ENCODE measurements at regions not wholly inside any gene's neighbourhood (a gene's known extent, or its start where the extent isn't known, plus 50 kb on each side); places are given as distances from the start of the nearest gene placed in this dataset.

GRCh38 chr9:107547772-107548297, 58.3 kb upstream of the KLF4 start:
- H3K4me3 ChIP-seq (ENCODE audit: low read length) = no peak overlapping the region
- TF ChIP-seq CTCF (IDR thresholded peaks at IDR 0.05; ENCODE audit: low read depth, low read length) = no peak
- no peak for TF ChIP-seq EZH2phosphoT487 (IDR thresholded peaks at IDR 0.05; ENCODE audit: low read depth)
- H3K27me3 ChIP-seq (ENCODE audit: low read depth, low read length) = 0 out of 2 replicates have a peak, but pooled peaks cover 8% of the 10 kb centered on the region
- no peaks in the 10 kb centered on the region for H3K36me3 ChIP-seq (replicated peaks; ENCODE audit: low read depth, low read length)
- H3K79me2 ChIP-seq (ENCODE audit: low read length) = no peaks in the 10 kb centered on the region
- no peaks in the 10 kb centered on the region for H3K9me3 ChIP-seq (ENCODE audit: insufficient read depth, low read length)
- H3K9ac ChIP-seq (ENCODE audit: low read length) = no peak overlapping the region
- no peak overlapping the region for H2AFZ ChIP-seq (ENCODE audit: low read depth, low read length)
- no peak overlapping the region for H3K27ac ChIP-seq (ENCODE audit: low read length)
- H4K20me1 ChIP-seq (ENCODE audit: insufficient read depth, low read length) = no peaks in the 10 kb centered on the region
- H3K4me1 ChIP-seq (ENCODE audit: low read length) = peaks cover 9% of the 10 kb centered on the region
- H3K4me2 ChIP-seq (ENCODE audit: low read length) = 0 out of 2 replicates have a peak overlapping the region, but pooled peaks have one; percentile 7

- Histone ChIP-seq H3K4me2 (ENCODE audit: low read length) (0 out of 2 replicates have a peak overlapping the region, but pooled peaks have one; percentile 7), H3K27ac (ENCODE audit: low read length) (no peak overlapping the region)
Observed at GRCh38 chr9:107547303-107547702, 57.7 kb upstream of the KLF4 start.

GRCh38 chr9:107546859-107547258, 57.3 kb upstream of the KLF4 start:
- Histone ChIP-seq H3K36me3 (replicated peaks; ENCODE audit: low read depth, low read length) (no peaks in the 10 kb centered on the region), H3K4me2 (ENCODE audit: low read length) (0 out of 2 replicates have a peak overlapping the region, but pooled peaks have one; percentile 7), H3K27me3 (ENCODE audit: low read depth, low read length) (0 out of 2 replicates have a peak, but pooled peaks cover 8% of the 10 kb centered on the region)

More at GRCh38 chr9:107547303-107547702, 57.7 kb upstream of the KLF4 start:
- H3K36me3 ChIP-seq (replicated peaks; ENCODE audit: low read depth, low read length) = no peaks in the 10 kb centered on the region
- no peaks in the 10 kb centered on the region for H4K20me1 ChIP-seq (ENCODE audit: insufficient read depth, low read length)
- H3K9ac ChIP-seq (ENCODE audit: low read length) = no peak overlapping the region
- no peaks in the 10 kb centered on the region for H3K9me3 ChIP-seq (ENCODE audit: insufficient read depth, low read length)
- H3K79me2 ChIP-seq (ENCODE audit: low read length) = no peaks in the 10 kb centered on the region
- no peak for TF ChIP-seq CTCF (IDR thresholded peaks at IDR 0.05; ENCODE audit: low read depth, low read length)
- no peak for TF ChIP-seq EZH2phosphoT487 (IDR thresholded peaks at IDR 0.05; ENCODE audit: low read depth)
- peaks cover 9% of the 10 kb centered on the region for H3K4me1 ChIP-seq (ENCODE audit: low read length)
- H2AFZ ChIP-seq (ENCODE audit: low read depth, low read length) = no peak overlapping the region
- H3K4me3 ChIP-seq (ENCODE audit: low read length) = no peak overlapping the region
- 0 out of 2 replicates have a peak, but pooled peaks cover 8% of the 10 kb centered on the region for H3K27me3 ChIP-seq (ENCODE audit: low read depth, low read length)

GRCh38 chr9:107545036-107545435, 55.5 kb upstream of the KLF4 start:
- H3K9me3 ChIP-seq (ENCODE audit: insufficient read depth, low read length) = no peaks in the 10 kb centered on the region
- no peak overlapping the region for H3K27ac ChIP-seq (ENCODE audit: low read length)
- H2AFZ ChIP-seq (ENCODE audit: low read depth, low read length) = no peak overlapping the region
- H3K79me2 ChIP-seq (ENCODE audit: low read length) = no peaks in the 10 kb centered on the region
- H3K9ac ChIP-seq (ENCODE audit: low read length) = no peak overlapping the region
- H3K36me3 ChIP-seq (replicated peaks; ENCODE audit: low read depth, low read length) = no peaks in the 10 kb centered on the region
- peaks cover 9% of the 10 kb centered on the region for H3K4me1 ChIP-seq (ENCODE audit: low read length)
- H3K4me3 ChIP-seq (ENCODE audit: low read length) = no peak overlapping the region
- TF ChIP-seq CTCF (IDR thresholded peaks at IDR 0.05; ENCODE audit: low read depth, low read length) = no peak
- no peak for TF ChIP-seq EZH2phosphoT487 (IDR thresholded peaks at IDR 0.05; ENCODE audit: low read depth)
- no peak overlapping the region for H3K4me2 ChIP-seq (ENCODE audit: low read length)
- 0 out of 2 replicates have a peak, but pooled peaks cover 8% of the 10 kb centered on the region for H3K27me3 ChIP-seq (ENCODE audit: low read depth, low read length)
- H4K20me1 ChIP-seq (ENCODE audit: insufficient read depth, low read length) = no peaks in the 10 kb centered on the region

More at GRCh38 chr9:107546859-107547258, 57.3 kb upstream of the KLF4 start:
- H2AFZ ChIP-seq (ENCODE audit: low read depth, low read length) = no peak overlapping the region
- H3K9ac ChIP-seq (ENCODE audit: low read length) = no peak overlapping the region
- H3K79me2 ChIP-seq (ENCODE audit: low read length) = no peaks in the 10 kb centered on the region
- H3K27ac ChIP-seq (ENCODE audit: low read length) = no peak overlapping the region
- TF ChIP-seq CTCF (IDR thresholded peaks at IDR 0.05; ENCODE audit: low read depth, low read length) = no peak
- no peak for TF ChIP-seq EZH2phosphoT487 (IDR thresholded peaks at IDR 0.05; ENCODE audit: low read depth)
- no peak overlapping the region for H3K4me3 ChIP-seq (ENCODE audit: low read length)
- H4K20me1 ChIP-seq (ENCODE audit: insufficient read depth, low read length) = no peaks in the 10 kb centered on the region
- H3K4me1 ChIP-seq (ENCODE audit: low read length) = peaks cover 9% of the 10 kb centered on the region
- H3K9me3 ChIP-seq (ENCODE audit: insufficient read depth, low read length) = no peaks in the 10 kb centered on the region
